ENCODE measurements at regions not wholly inside any gene's neighbourhood (a gene's known extent, or its start where the extent isn't known, plus 50 kb on each side); places are given as distances from the start of the nearest gene placed in this dataset.

DNA sequence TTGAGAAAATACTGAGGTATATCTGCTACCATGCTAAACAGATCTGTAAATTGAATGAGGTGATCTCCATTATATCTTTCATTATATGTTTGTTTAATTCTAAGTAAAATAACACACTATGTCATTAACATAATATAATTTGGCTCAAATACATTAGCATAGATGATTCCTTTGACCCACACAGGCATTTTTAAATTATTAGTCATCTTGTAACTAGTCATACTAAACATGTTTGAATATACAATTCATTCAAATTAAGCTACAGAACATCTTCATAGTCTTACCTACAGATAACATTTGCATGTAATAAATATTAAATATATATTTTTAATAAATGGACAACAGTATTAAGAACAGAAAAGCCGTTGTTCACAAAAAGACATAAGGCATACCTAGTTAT, 52.7 kb upstream of the KYNU start:
- TF ChIP-seq, protein P1, sequence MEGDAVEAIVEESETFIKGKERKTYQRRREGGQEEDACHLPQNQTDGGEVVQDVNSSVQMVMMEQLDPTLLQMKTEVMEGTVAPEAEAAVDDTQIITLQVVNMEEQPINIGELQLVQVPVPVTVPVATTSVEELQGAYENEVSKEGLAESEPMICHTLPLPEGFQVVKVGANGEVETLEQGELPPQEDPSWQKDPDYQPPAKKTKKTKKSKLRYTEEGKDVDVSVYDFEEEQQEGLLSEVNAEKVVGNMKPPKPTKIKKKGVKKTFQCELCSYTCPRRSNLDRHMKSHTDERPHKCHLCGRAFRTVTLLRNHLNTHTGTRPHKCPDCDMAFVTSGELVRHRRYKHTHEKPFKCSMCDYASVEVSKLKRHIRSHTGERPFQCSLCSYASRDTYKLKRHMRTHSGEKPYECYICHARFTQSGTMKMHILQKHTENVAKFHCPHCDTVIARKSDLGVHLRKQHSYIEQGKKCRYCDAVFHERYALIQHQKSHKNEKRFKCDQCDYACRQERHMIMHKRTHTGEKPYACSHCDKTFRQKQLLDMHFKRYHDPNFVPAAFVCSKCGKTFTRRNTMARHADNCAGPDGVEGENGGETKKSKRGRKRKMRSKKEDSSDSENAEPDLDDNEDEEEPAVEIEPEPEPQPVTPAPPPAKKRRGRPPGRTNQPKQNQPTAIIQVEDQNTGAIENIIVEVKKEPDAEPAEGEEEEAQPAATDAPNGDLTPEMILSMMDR (IDR thresholded peaks at IDR 0.05): no peak
- TF ChIP-seq POLR2AphosphoS5 (IDR thresholded peaks at IDR 0.05; ENCODE audit: low read depth, low read length) (no peak), TCF7L2 (IDR thresholded peaks at IDR 0.05; ENCODE audit: low read depth, low read length) (no peak)
